HG03520 (cell line): ENCODE measurements at regions not wholly inside any gene's neighbourhood (a gene's known extent, or its start where the extent isn't known, plus 50 kb on each side); places are given as distances from the start of the nearest gene placed in this dataset.
"Not testable (repeated sequence)": the region's sequence is repeated elsewhere in the genome, so short reads cannot be mapped to it uniquely, and the experiment has no call there.

ENCODE experiments used
- ATAC-seq: cut with Tn5 transposase; IDR thresholded peaks from one replicate; pipeline ENCODE4 v1.9.1; 2021; ENCODE audit warnings: mild to moderate bottlenecking, moderate library complexity; ENCODE audit not compliant: unreplicated experiment

GRCh38 chr6:78222226-78222625 is 569.4 kb downstream of the MEI4 start:
- no peak for ATAC-seq

GRCh38 chr6:78231002-78231401 is 578.2 kb downstream of the MEI4 start:
- no peak for ATAC-seq

- no peak for ATAC-seq
Measured at GRCh38 chr6:78243519-78243918, 590.7 kb downstream of the MEI4 start.

- ATAC-seq: no peak
Measured at GRCh38 chr6:78251931-78252330, 599.1 kb downstream of the MEI4 start.

- ATAC-seq: peak; percentile 72
Measured at GRCh38 chr6:78253618-78254017, 600.8 kb downstream of the MEI4 start.

- ATAC-seq: no peak
Measured at GRCh38 chr6:78259935-78260334, 607.1 kb downstream of the MEI4 start.

- not testable (repeated sequence) for ATAC-seq
Measured at GRCh38 chr6:78260427-78260826, 606.9 kb upstream of the IRAK1BP1 start.

GRCh38 chr6:78268591-78269452 is 598.5 kb upstream of the IRAK1BP1 start:
- ATAC-seq: no peak

GRCh38 chr6:78300885-78301284 is 566.5 kb upstream of the IRAK1BP1 start:
- no peak for ATAC-seq

- no peak for ATAC-seq
Measured at GRCh38 chr6:78302411-78302810, 564.9 kb upstream of the IRAK1BP1 start.

- ATAC-seq: no peak
Measured at GRCh38 chr6:78308025-78308424, 559.3 kb upstream of the IRAK1BP1 start.

- ATAC-seq: no peak
Measured at GRCh38 chr6:78322068-78322845, 545.1 kb upstream of the IRAK1BP1 start.

GRCh38 chr6:78324213-78324612 is 543.1 kb upstream of the IRAK1BP1 start:
- no peak for ATAC-seq

- ATAC-seq: no peak
Measured at GRCh38 chr6:78340755-78341154, 526.6 kb upstream of the IRAK1BP1 start.

GRCh38 chr6:78345882-78346281 is 521.5 kb upstream of the IRAK1BP1 start:
- ATAC-seq: no peak

- ATAC-seq: no peak
Measured at GRCh38 chr6:78347191-78347916, 520.0 kb upstream of the IRAK1BP1 start.

GRCh38 chr6:78353040-78353439 is 514.3 kb upstream of the IRAK1BP1 start:
- no peak for ATAC-seq

GRCh38 chr6:78363688-78364087 is 503.7 kb upstream of the IRAK1BP1 start:
- ATAC-seq: no peak

GRCh38 chr6:78365473-78365872 is 501.9 kb upstream of the IRAK1BP1 start:
- no peak for ATAC-seq

GRCh38 chr6:78377056-78377455 is 490.3 kb upstream of the IRAK1BP1 start:
- no peak for ATAC-seq

- no peak for ATAC-seq
Measured at GRCh38 chr6:78379982-78380381, 487.4 kb upstream of the IRAK1BP1 start.
